HCT116 (cell line): ENCODE measurements at regions not wholly inside any gene's neighbourhood (a gene's known extent, or its start where the extent isn't known, plus 50 kb on each side); places are given as distances from the start of the nearest gene placed in this dataset.

Experiments
- ATAC-seq: fragments of 200-7000 bp; cut with Tn5 transposase; 2 replicates; pipeline ENCODE4 v1.9.1; 2020; ENCODE audit warnings: mild to moderate bottlenecking, moderate library complexity
- BruUV-seq: library from RNA; stranded (reverse); fragments of 400-500 nt; replicated peaks from 2 replicates; lab custom pipeline; 2021; lab: Mats Ljungman, UMichigan
- CTCF ChIA-PET: fragments of 300-600 bp; sonication (Branson Sonifier 250); formaldehyde crosslinking; loops from one replicate; lab custom pipeline; 2021; ENCODE audit warnings: antibody characterized with exemption; lab: Charles Lee
- POLR2A ChIA-PET: fragments of 300-600, 350-600 bp; sonication (Branson Sonifier 250); formaldehyde crosslinking; loops from one replicate; lab custom pipeline; 2021; ENCODE audit warnings: antibody characterized with exemption; lab: Charles Lee
- RAD21 ChIA-PET, 2 experiments: fragments of 300-600 bp; sonication (Branson Sonifier 250); formaldehyde crosslinking; loops; one replicate each; lab custom pipeline; 2023; ENCODE audit warnings: low total read pairs in 2 of 2; ENCODE audit not compliant: uncharacterized antibody in 2 of 2, unreplicated experiment in 2 of 2, low non-redundant PET in 1 of 2; lab: Charles Lee
- DNase-seq: peaks from one replicate; pipeline ENCODE4 v3.0.0-alpha.2; 2010; ENCODE audit warnings: low read depth, low spot score
- H2AFZ ChIP-seq: fragments of 200-600 bp; shearing (Covaris generic), sonication (generic); 2 replicates; pipeline ENCODE4 v1.6.1; 2017; ENCODE audit warnings: low read depth, mixed run types, mixed read lengths, antibody characterized with exemption, low read length; ENCODE audit not compliant: poor library complexity, severe bottlenecking
- H3K27ac ChIP-seq: 2 replicates; pipeline ENCODE4 v1.5.1; 2012; ENCODE audit warnings: low read depth, low read length
- H3K27me3 ChIP-seq: fragments of 200-600 bp; sonication (generic); 2 replicates; pipeline ENCODE4 v1.6.1; 2016; ENCODE audit warnings: mixed run types, low read length, mixed read lengths; ENCODE audit not compliant: insufficient read depth
- H3K36me3 ChIP-seq, 2 experiments: fragments of 200-500 bp in 1 of 2; fragments of 200-600 bp in 1 of 2; sonication (Bioruptor generic) in 1 of 2; sonication (generic) in 1 of 2; 2 replicates each; pipeline versions ENCODE4 v1.5.1 to v1.6.1; 2014 to 2016; ENCODE audit warnings: low read length in 2 of 2, inconsistent platforms in 1 of 2, mixed read lengths in 1 of 2, mixed run types in 1 of 2; ENCODE audit not compliant: insufficient read depth in 2 of 2, control insufficient read depth in 1 of 2
- H3K4me1 ChIP-seq, 2 experiments: fragments of 200-600 bp in 1 of 2; sonication (generic) in 1 of 2; 2 replicates each; pipeline versions ENCODE4 v1.5.1 to v1.6.1; 2012 to 2017; ENCODE audit warnings: low read length in 2 of 2, inconsistent platforms in 1 of 2, mild to moderate bottlenecking in 1 of 2, mixed read lengths in 1 of 2, mixed run types in 1 of 2, moderate library complexity in 1 of 2; ENCODE audit not compliant: insufficient read depth in 2 of 2, control insufficient read depth in 1 of 2
- H3K4me2 ChIP-seq: fragments of 200-600 bp; sonication (generic); 2 replicates; pipeline ENCODE4 v1.6.1; 2017; ENCODE audit warnings: mixed run types, low read length, mixed read lengths
- H3K4me3 ChIP-seq, 2 experiments: fragments of 200-600 bp in 1 of 2; sonication (generic) in 1 of 2; replicated peaks in 1 of 2; 2 replicates each; pipeline ENCODE4 v1.5.1; 2011 to 2016; ENCODE audit warnings: low read length in 2 of 2, control low read depth in 1 of 2, low read depth in 1 of 2, mild to moderate bottlenecking in 1 of 2, mixed read lengths in 1 of 2, mixed run types in 1 of 2
- H3K79me2 ChIP-seq: fragments of 200-600 bp; sonication (generic); 2 replicates; pipeline ENCODE4 v1.6.1; 2017; ENCODE audit warnings: mild to moderate bottlenecking, mixed run types, low read length, moderate library complexity, mixed read lengths; ENCODE audit not compliant: insufficient read depth
- H3K9ac ChIP-seq: fragments of 200-600 bp; sonication (generic); 2 replicates; pipeline ENCODE4 v1.6.1; 2016; ENCODE audit warnings: low read length, mixed read lengths
- H3K9me2 ChIP-seq: fragments of 200-600 bp; sonication (generic), shearing (Covaris generic); 2 replicates; pipeline ENCODE4 v1.6.1; 2017; ENCODE audit warnings: mixed run types, mild to moderate bottlenecking, moderate library complexity; ENCODE audit not compliant: insufficient read depth
- H3K9me3 ChIP-seq, 2 experiments: fragments of 200-500 bp in 1 of 2; fragments of 200-600 bp in 1 of 2; sonication (Bioruptor generic) in 1 of 2; sonication (generic) in 1 of 2; 2 replicates each; pipeline ENCODE4 v1.6.1; 2014 to 2017; ENCODE audit warnings: low read length in 2 of 2, mixed read lengths in 2 of 2, inconsistent platforms in 1 of 2, low read depth in 1 of 2, mild to moderate bottlenecking in 1 of 2, mixed run types in 1 of 2, moderate library complexity in 1 of 2; ENCODE audit not compliant: control insufficient read depth in 1 of 2, insufficient read depth in 1 of 2
- H4K20me1 ChIP-seq: fragments of 200-600 bp; sonication (generic), shearing (Covaris generic); 2 replicates; pipeline ENCODE4 v1.6.1; 2017; ENCODE audit warnings: mixed run types, mild to moderate bottlenecking, moderate library complexity; ENCODE audit not compliant: insufficient read depth
- ATF3 ChIP-seq: IDR thresholded peaks from 2 replicates; pipeline ENCODE4 v1.6.1; 2012
- CBX3 ChIP-seq: IDR thresholded peaks from 2 replicates; pipeline ENCODE4 v1.6.1; 2012; ENCODE audit warnings: low read depth
- CEBPB ChIP-seq: IDR thresholded peaks from 2 replicates; pipeline ENCODE4 v1.6.1; 2012; ENCODE audit warnings: low read depth
- EGR1 ChIP-seq: IDR thresholded peaks from 2 replicates; pipeline ENCODE4 v1.6.1; 2012; ENCODE audit warnings: low read depth
- ELF1 ChIP-seq: IDR thresholded peaks from 2 replicates; pipeline ENCODE4 v1.6.1; 2012; ENCODE audit warnings: low read depth, borderline replicate concordance
- EZH2 ChIP-seq: fragments of 200-600 bp; sonication (generic); IDR thresholded peaks from 2 replicates; pipeline ENCODE4 v1.6.1; 2017; ENCODE audit warnings: antibody characterized with exemption, mixed run types
- EZH2phosphoT487 ChIP-seq: fragments of 200-600 bp; IDR thresholded peaks from 2 replicates; pipeline ENCODE4 v1.6.1; 2018; ENCODE audit warnings: antibody characterized with exemption, borderline replicate concordance
- POLR2A ChIP-seq: IDR thresholded peaks from 2 replicates; pipeline ENCODE4 v1.7.0; 2011; ENCODE audit warnings: borderline replicate concordance; ENCODE audit not compliant: insufficient read depth, insufficient read length; ENCODE audit errors: extremely low read depth
- POLR2AphosphoS5 ChIP-seq: IDR thresholded peaks from 2 replicates; pipeline ENCODE4 v1.6.1; 2011; ENCODE audit warnings: mild to moderate bottlenecking, low read depth, low read length, moderate library complexity
- REST ChIP-seq: IDR thresholded peaks from 2 replicates; pipeline ENCODE4 v1.6.1; 2012; ENCODE audit warnings: low read depth
- SIN3A ChIP-seq: IDR thresholded peaks from 2 replicates; pipeline ENCODE4 v1.6.1; 2012; ENCODE audit warnings: low read depth
- SP1 ChIP-seq: IDR thresholded peaks from 2 replicates; pipeline ENCODE4 v1.6.1; 2012; ENCODE audit warnings: low read depth
- SRF ChIP-seq: IDR thresholded peaks from 2 replicates; pipeline ENCODE4 v1.6.1; 2012; ENCODE audit warnings: low read depth
- TCF7L2 ChIP-seq: IDR thresholded peaks from 2 replicates; pipeline ENCODE4 v1.7.0; 2011; ENCODE audit warnings: borderline replicate concordance, inconsistent platforms; ENCODE audit not compliant: insufficient read depth, insufficient read length; ENCODE audit errors: extremely low read depth
- YY1 ChIP-seq: IDR thresholded peaks from 2 replicates; pipeline ENCODE4 v1.6.1; 2011; ENCODE audit warnings: low read length, low read depth, moderate library complexity, mild to moderate bottlenecking; ENCODE audit not compliant: insufficient replicate concordance; ENCODE audit errors: extremely low read depth
- ZFX ChIP-seq: fragments of 450-650 bp; IDR thresholded peaks from 2 replicates; pipeline ENCODE4 v1.6.1; 2017
- intact Hi-C: fragments of 100-400 bp; cut with micrococcal nuclease; formaldehyde crosslinking; loops from 2 replicates; pipeline ENCODE4 v1.10.0; 2022
- TF ChIP-seq, protein P1 (sequence below): IDR thresholded peaks from 2 replicates; pipeline ENCODE4 v1.6.1; 2012
- TF ChIP-seq, protein P2 (sequence below), 3 experiments: fragments of 200-600 bp in 1 of 3; sonication (generic) in 1 of 3; IDR thresholded peaks in 2 of 3; conservative IDR thresholded peaks in 1 of 3; 2 replicates each; pipeline ENCODE4 v1.5.1; 2012 to 2017; ENCODE audit warnings: low read depth in 2 of 3, low read length in 2 of 3, antibody characterized with exemption in 1 of 3, borderline replicate concordance in 1 of 3, control low read depth in 1 of 3, mild to moderate bottlenecking in 1 of 3, mixed read lengths in 1 of 3, mixed run types in 1 of 3, moderate library complexity in 1 of 3; ENCODE audit not compliant: insufficient read depth in 1 of 3

GRCh38 chr3:181771120-181771519 is 59.4 kb downstream of the SOX2 start:
- Histone ChIP-seq H3K79me2 (no peaks in the 10 kb centered on the region), H3K4me3 (no peak overlapping the region), H3K9me2 (no peaks in the 10 kb centered on the region), H3K36me3 (no peaks in the 10 kb centered on the region), H3K4me2 (no peak overlapping the region), H3K27ac (no peak overlapping the region), H2AFZ (no peak overlapping the region), H3K9ac (no peak overlapping the region), H4K20me1 (no peaks in the 10 kb centered on the region), H3K27me3 (no peaks in the 10 kb centered on the region), H3K9me3 (no peaks in the 10 kb centered on the region), H3K4me1 (no peaks in the 10 kb centered on the region)
- ChIA-PET CTCF (no interaction called here), POLR2A (no interaction called here), RAD21 (no interaction called here)
- no TSS peak for BruUV-seq
- ATAC-seq (no peak), DNase-seq (no peak)
- intact Hi-C loops, result no loop called here
- TF ChIP-seq SP1 (no peak), CBX3 (no peak), POLR2A (no peak), POLR2AphosphoS5 (no peak)
- TF ChIP-seq, protein P1, sequence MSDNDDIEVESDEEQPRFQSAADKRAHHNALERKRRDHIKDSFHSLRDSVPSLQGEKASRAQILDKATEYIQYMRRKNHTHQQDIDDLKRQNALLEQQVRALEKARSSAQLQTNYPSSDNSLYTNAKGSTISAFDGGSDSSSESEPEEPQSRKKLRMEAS, result no peak

DNA sequence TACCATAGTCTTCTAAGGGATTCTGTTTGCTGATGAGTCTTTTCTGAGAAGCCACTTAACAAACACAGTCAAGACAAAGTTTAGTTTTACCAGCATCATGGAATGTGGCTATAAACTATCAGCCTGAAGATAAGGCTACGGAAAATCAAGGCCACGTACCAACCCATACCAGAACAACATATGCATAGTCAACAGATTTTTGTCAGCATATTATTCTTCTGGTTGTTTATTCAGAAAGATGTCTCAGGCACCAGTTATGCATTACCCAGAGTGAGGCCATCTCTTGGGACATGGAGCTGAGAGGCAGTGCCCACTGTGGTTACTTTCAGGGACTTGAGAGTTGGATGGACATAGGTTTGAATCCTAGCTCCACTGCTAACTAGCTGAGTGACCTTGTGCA is 60.4 kb downstream of the SOX2 start:
- Histone ChIP-seq H3K4me3 (no peak overlapping the region), H3K9me3 (no peaks in the 10 kb centered on the region), H3K27ac (no peak overlapping the region), H3K36me3 (no peaks in the 10 kb centered on the region), H3K4me2 (no peak overlapping the region), H2AFZ (no peak overlapping the region), H3K27me3 (no peaks in the 10 kb centered on the region), H3K9me2 (no peaks in the 10 kb centered on the region), H4K20me1 (no peaks in the 10 kb centered on the region), H3K79me2 (no peaks in the 10 kb centered on the region), H3K4me1 (no peaks in the 10 kb centered on the region), H3K9ac (no peak overlapping the region)
- DNase-seq (no peak), ATAC-seq (no peak)
- CTCF ChIA-PET, result no interaction called here
- POLR2A ChIA-PET, result no interaction called here
- no TSS peak for BruUV-seq
- RAD21 ChIA-PET, result no interaction called here
- intact Hi-C loops, result no loop called here
- TF ChIP-seq POLR2A (no peak), TCF7L2 (no peak), SRF (no peak), ELF1 (no peak), ZFX (no peak), ATF3 (no peak), YY1 (no peak), SIN3A (no peak), EZH2phosphoT487 (no peak), POLR2AphosphoS5 (no peak), CEBPB (no peak), EZH2 (no peak), REST (no peak), EGR1 (no peak)
- TF ChIP-seq, protein P2, sequence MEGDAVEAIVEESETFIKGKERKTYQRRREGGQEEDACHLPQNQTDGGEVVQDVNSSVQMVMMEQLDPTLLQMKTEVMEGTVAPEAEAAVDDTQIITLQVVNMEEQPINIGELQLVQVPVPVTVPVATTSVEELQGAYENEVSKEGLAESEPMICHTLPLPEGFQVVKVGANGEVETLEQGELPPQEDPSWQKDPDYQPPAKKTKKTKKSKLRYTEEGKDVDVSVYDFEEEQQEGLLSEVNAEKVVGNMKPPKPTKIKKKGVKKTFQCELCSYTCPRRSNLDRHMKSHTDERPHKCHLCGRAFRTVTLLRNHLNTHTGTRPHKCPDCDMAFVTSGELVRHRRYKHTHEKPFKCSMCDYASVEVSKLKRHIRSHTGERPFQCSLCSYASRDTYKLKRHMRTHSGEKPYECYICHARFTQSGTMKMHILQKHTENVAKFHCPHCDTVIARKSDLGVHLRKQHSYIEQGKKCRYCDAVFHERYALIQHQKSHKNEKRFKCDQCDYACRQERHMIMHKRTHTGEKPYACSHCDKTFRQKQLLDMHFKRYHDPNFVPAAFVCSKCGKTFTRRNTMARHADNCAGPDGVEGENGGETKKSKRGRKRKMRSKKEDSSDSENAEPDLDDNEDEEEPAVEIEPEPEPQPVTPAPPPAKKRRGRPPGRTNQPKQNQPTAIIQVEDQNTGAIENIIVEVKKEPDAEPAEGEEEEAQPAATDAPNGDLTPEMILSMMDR (IDR thresholded peaks at IDR 0.05 in 2 of 3, conservative IDR thresholded peaks at IDR 0.05 in 1 of 3; ENCODE audit: borderline replicate concordance in 1 of 3, insufficient read depth in 1 of 3, low read depth in 2 of 3, low read length in 2 of 3), result no peak
